Mucosa of gallbladder (tissue), 1 donor: ENCODE measurements at regions not wholly inside any gene's neighbourhood (a gene's known extent, or its start where the extent isn't known, plus 50 kb on each side); places are given as distances from the start of the nearest gene placed in this dataset.

Source experiments
- DNase-seq: peaks from one replicate; pipeline ENCODE4 v3.0.0-alpha.2; 2020; ENCODE audit warnings: low spot score
- donor health status: DM: no; HTN: no; CAD: no.

DNA sequence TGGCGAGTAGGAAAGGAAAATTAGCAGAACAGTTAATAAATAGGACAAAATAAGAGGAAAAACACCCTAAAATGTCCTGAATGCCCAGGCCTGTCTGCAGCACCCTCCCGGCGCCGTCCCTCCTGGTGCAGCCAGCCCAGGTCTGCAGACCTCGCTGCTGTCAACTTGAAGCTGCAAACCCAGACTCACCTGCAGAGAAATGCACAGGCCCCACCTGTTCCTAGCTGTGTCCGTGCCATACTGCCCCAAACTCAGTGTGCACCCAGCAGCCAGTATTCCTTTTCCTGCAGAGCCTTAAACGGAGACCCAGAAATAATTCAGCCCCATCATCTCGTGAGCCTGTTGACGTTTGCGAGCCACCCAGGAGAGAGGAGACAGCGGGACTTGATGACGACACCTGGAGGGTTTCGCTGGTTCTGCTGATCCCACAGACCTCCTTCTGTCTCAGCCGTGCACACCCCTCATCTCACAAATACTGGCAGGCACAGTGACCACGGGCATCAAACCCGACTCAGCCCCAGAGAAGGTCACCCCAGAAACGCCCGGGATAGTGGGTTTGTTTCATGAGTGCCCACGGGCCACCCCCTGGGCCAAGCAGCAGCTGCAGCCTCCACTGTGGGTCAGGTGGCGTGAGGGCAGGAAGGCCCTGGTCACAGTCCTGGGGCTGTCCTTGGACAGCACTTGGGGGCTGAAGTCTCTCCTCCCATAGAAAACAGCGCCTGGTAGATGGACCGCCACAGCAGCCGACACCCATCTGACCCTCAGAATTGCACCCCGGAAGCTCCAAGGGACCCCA, 239.5 kb upstream of the SALL3 start:
- DNase-seq: no peak

DNA sequence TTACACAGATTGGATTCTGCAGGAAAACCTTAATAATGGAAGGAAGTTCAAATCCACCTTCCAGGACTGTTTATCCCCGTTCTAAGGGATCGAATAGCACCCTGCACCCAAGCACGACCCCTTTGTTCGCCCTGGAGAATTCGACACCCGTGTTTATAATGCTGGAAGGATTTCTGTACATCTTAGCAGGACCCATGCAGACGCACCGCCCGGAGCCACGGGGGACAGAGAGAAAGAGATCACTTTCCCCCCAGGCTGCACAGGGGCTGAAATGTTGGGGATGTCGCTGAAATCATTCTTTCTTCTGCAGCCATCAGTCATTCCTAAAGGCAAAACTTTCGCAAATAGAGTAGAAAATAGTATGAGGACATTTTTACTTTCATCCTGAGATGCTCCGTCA, 238.7 kb upstream of the SALL3 start:
- no peak for DNase-seq

DNA sequence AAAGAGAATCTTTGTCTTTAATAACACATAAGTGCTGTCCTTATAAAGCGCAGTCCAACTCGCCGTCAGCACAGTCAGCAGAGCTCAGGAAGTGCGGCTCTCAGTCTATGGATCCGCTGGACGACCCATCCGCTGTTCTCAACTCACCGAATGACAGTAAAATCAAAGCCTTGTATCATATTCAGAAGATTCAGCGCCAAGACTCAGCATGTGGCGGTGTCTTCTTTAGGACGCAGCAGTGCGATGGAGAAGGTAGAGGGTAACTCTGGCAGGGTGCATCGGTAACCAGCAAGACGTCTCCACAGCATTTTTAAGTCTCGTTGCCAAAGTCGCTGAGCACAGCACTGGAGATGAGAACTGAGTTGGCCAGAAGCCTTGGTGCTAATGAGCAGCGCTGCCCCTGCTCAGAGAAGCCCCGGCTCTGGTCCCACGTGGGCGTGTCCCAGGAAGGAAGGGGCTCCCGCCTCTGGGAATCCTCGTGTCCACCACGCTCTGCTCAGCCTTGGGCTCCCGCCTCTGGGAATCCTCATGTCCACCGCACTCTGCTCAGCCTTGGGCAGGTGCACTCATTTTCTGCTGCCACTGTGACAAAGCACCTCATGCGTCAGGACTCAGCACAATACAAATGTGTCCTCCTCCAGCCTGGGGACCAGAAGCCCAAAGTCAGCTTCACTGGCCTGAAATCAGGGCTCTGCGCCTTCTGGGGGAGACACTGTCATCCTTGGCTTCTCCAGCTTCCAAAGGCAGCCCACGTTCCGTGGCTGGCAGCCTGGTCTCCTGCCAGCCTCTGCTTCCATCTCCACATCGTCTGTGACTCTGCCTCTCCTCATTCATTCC, 238.0 kb upstream of the SALL3 start:
- no peak for DNase-seq

DNA sequence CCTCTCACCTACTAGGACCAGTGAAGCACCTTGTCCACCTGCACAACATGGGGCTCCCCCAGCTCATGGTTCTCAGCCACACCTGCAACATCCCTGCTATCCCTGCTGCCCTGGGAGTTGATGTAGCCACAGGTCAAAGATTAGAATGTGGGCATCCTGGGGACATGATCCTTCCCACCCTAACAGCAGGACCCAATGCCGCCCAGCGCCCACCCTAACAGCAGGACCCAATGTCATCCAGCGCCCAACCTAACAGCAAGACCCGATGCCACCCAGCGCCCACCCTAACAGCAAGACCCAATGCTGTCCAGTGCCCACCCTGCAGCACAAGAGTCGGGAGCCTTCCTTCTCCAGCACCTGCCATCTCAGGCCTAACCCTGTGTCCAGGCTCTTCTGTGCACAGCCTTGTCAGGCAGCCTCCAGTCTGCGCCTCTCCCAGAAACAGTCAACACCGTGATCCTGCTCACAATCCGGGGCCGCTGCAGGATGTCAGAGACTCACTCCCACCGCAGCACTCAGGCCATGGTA, 237.3 kb upstream of the SALL3 start:
- DNase-seq: no peak

DNA sequence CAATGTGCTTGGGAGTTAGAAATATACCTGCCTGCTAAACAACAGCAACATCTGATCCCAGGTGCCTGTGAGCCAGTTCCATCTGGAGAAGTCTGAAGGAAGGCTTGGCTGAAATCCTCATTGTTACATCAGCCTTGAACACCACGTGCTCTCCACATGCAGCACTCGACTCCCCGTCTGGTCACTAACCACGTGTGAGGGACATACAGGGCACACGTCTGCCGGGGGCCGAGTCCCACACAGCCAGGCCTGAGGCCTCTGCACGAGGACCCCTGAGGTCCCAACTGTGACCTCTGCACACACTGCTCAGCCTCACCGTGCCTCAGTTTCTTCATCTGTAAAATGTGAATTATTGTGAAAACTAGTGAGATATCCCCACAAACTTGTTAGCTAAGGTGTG, 236.5 kb upstream of the SALL3 start:
- DNase-seq: no peak

DNA sequence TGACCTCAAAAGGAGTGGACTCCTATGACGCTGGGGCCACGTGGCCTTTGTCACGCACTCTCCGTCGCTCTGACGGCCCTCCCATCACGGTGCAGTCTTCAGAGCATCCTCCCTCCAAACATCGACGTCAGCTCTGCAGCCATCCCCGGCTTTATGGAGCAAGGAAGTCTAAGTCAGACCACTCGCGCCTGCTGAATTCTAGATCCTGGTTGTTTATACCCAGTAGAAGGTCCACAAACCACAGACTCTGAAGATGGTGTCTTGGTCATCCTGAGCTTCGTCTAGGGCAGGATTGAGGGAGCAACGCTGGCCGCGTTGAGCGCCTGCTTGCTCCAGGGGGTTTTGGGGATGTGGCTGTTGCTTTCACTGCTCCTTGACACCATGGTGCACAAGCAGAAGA, 228.0 kb upstream of the SALL3 start:
- DNase-seq: no peak

DNA sequence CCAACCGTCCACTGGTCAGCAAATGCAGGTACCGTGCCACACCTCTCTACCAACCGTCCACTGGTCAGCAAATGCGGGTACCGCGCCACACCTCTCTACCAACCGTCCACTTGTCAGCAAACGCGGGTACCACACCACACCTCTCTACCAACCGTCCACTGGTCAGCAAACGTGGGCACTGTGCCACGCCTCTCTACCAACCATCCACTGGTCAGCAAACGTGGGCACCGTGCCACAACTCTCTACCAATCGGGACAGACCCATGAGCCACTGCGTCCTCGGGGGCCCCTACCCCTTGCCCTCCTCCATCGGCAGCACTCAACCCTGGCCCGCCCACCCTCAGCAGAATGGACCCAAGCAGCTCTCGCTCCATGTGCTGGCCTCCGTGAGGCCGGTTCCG, 226.4 kb upstream of the SALL3 start:
- no peak for DNase-seq

DNA sequence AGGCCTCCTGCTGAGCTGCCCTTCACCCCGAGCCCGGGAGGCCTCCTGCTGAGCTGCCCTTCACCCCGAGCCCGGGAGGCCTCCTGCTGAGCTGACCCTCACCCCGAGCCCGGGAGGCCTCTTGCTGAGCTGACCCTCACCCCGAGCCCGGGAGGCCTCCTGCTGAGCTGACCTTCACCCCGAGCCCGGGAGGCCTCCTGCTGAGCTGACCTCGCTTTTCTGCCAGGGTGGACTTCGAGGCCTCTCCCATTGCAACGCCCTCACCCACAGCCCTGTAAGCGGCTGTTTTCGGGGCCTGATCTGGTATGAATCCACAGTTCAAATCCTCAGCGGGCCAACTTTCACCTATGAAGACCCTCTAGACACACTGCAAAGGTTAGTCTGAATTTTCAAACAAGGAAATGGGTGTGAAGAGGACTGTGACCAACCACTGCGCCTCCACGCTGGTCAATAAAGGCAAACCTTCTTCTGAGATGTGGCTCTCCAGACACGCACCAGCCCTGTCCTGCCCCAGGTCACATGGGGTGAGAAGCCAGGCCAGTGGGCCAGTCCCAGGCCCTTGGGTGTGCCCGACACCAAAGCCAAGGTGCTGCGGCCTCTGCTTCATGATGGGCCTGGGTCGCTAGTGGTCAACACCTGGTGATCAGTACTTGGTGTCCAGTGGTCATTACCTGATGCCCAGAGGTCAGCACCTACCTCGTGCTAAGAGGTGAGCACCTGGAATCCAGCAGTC, 225.1 kb upstream of the SALL3 start:
- DNase-seq: no peak

DNA sequence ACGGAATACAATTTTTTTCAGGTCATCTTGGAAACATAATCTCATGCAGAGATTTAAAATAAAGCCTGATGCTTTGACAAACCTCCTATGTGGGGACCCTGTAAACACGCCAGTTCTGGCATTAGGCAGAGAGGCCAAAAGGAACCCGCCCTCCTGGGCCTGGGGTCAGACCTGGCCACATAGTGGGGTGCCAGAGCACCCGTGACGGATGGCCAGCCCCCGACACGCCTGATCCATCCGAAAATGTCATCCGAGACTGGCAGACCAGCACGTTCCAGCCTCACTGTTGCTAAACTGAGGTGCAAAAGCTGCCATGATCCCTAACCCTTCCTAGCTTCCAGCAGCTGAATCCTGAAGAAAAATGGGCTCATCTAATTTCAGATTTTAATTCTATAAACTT, 222.6 kb upstream of the SALL3 start:
- DNase-seq: no peak

DNA sequence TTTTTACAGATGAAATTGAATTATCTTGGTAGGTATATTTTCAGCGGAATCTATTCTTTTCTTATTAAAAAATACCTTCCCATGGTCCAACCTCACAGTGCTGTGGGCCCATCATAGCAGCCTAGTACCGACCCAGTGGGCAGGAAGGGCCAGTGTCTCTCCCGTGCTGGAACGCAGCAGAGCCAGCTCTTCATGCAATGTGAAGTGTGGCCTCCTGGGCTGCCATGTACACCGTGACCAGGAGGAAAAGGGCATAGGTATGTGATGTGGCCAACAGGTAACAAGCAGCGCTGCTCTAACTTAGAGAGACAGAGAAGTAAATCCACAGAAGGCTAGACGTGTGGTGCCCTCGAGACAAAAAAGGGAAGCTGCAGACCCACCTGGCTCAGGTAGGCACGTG, 221.1 kb upstream of the SALL3 start:
- DNase-seq: no peak

DNA sequence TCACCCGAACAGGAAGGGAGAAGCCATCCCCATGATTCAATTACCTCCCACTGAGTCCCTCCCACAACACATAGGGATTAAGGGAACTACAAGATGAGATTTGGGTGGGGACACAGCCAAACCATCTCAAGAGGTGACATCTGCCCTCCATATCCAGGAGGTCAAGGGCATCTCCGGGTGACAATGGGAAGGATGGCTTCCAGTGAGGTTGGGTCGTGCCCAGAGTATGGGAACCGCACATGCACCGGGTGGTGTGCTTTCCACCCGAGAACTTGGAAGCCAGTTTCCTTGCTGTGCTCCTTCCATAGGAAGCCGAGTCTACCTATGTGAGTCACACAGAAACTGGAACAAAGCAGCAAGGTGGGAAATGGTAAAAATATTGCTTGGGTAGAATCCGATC, 216.9 kb upstream of the SALL3 start:
- no peak for DNase-seq

DNA sequence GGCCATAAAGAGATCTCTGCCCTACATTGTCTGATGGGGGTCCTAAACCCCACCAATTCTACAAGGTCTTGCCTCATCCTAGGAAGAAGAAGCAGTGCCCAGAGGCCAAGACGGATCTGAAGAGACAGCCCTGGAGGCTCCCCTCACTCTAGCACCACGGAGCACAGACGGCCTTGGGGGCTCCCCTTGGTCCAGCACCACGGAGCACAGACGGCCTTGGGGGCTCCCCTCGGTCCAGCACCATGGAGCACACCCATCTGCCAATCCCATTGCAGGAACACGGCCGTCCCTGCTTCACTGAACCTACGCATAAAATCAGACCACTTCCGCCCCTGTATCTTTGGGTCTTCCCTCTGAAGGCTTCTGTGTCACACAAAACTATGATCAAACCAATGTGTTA, 215.1 kb upstream of the SALL3 start:
- no peak for DNase-seq

DNA sequence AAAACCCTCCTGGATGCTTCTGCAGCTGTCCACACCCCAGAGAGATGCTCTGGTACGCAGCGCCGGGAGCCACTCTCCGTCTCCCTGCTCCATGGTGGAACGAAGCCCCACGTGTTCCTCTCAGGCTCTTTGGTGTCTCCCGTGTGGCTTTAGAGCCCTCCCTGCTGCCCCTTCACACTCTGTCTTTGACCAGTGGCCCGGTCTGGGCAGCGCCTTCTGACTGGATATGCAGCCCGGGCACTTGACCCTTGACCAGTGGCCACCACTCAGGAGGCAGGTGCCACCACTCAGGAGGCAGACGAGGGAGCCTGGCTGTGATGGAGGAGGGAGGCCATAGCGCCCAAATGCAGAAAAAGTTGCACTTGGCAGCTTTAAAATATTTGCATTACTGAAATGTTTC, 214.5 kb upstream of the SALL3 start:
- DNase-seq: no peak

DNA sequence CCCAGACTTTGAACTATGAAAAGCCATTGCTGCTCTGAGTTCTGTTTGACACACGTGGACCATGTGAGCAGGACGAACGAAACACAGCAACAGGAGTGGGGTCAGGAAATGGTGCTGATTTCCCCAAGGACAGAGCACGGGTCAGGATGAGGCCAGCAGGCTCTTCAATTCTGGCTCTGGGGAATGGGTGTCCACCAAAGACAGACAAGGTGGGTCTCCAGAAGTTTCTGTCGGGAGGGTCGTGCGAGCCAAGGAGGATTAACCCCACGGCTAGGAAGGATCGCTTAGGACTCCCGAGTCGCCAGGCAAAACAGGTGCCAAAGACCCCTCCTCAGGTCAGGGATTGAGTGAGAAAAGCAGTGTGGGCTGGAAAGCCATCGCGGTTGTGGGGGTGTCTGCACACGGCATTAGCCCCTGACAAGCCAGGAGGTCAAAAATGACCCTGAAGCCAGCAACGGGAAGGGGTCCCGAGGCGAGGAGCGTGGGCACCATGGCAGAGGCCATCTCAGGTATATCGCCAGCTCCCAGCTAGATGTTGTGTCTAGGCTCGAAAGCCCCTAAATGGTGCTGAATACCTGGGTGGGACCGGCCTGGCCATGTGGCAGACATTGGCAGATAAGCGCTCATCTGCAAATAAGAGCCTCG, 213.9 kb upstream of the SALL3 start:
- DNase-seq: no peak

DNA sequence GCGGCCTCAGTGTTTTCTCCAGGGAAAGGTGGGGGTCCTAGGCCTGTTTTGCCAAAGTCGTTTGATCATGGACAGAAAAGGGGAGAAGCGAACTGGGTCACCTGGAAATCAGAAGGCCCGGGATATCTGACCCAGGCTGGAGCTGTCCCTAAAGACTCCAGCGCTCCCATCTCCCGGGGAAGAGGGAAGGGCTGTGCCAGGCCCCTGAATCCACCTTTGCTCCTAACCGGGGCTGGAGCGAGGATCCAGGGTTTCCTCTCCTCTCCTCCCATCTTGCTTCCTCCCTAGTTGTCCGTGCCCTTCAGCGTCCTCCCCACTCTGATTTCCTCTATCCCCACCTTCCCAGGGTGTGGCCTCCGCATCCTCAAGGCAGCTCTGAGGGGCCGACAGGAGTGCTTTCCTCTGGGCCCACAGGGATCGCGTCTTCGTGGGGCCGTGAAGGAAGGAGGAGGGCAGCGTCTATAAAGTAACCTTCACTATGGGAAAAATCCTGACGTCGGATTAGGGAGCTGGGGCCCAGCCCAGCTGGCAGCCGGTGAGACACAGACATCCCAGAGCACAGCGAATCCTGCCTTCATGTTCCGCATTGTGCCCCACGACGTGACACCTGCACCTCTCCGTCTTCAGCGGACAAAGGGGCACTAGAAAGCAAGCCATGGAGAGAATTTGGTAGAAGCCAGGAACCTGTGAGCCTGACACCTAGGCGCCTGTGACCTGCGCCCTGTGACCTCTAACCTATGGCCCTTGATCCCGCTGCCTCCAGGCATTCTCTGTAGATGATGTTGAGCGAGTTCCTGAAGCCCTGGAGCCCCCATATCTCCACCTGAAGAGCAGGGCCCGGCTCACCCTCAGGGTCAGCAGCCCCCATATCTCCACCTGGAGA, 212.7 kb upstream of the SALL3 start:
- no peak for DNase-seq

DNA sequence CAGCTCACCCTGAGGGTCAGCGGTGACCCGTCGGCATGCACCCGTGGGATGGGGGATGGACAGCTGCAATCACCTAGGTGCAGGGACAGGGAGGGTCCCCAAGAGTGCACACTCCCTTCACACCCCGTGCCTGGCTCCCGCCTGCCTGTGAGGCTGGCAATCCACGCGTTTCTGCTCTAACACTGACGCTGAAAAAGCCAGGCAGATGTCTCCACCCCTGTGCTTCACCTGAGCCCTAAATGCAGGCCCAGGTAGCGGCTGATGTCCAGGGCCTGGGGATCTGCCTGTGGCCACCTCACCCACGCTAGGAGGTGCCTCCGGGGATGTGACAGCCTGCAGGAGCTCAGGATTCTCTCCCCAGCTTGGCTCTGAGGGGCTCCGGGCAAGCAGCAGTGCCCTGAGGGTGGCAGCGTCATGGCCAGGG, 212.0 kb upstream of the SALL3 start:
- DNase-seq: no peak

DNA sequence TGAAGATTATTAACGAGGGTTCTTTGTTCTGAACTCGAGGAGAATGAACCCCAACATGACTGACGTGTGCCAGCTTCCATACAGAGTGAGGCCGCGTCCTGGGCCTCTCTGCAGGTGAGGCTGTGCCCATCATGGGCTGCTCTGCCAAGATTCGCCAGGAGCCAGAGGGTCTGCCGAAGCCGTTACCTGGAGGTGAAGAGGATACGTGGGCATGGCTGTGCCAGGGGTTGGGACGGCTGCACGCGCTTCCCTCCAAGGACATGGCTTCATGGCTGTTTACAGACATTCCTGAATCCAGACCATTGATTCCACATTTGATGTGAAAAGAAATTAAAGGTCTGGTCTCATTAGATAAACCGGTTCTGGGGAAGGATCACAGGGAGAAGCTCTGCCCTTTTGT, 211.4 kb upstream of the SALL3 start:
- peak; percentile 50 for DNase-seq

DNA sequence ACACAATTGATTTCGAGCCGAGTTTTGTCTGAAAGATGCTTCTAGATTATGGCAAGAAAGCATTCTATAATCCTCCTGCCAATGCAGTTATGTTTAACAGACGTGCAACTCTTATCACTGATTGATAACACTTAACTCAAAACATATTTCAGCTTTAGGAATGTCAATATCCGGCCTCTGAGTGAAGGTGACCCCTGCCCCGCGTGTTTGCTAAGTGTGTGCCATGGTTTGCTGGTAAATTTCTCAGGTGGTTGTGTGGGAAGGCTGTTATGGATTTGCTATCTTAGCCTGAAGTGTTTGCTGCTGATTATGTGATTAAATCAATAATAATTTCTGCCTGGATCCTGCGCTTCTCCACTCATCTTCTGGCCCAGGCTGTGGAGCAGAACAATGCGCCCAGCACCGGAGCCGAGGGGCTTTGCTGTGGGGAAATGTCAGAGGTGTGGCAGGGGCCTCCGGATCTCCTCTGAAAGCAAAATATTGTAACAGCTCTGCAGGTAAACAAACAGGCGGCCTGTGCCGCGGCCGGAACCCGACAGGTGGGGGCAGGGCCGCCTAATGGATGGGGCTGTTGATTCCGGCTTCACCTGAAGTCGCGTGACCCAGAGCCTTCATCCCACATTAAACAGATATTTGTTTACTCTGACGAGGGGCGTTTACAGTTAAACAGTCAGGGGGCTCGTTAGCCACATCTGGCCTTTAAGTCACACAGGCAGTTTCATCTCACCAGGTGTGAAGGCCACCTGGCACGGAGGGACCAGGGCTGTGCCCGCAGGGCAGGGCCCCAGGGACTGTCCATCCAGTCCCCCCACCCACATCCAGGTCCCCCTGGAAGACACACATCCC, 210.7 kb upstream of the SALL3 start:
- DNase-seq: peak; percentile 86

DNA sequence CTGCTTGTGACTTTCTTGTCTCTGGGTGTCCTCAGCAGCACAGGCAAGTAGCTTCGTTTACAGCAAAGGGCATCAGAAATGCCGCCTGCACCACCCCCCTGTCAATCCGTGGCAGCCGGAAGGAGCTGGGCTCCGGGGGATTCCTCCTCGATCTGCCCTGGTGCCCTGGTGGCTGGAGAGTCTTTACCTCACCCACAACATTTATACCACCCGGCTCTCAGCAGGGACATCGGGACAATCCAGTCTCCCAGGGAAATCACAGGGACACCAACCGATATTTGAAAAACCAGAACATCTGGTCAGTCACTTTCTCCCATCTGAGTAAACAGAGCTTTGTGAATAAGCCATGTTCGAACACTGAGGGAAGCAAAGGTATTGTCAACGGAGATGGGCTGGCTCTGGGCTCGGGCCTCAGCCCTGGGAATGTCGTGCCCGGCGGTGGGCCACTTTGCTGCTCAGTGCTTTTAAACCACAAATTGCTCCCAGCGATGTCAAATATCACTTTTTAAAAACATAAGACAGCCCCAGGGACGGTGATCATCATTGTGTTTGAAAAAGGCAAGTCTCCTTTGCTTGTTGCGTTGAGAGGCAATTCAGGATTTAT, 210.0 kb upstream of the SALL3 start:
- DNase-seq: no peak
